ENCODE measurements at regions not wholly inside any gene's neighbourhood (a gene's known extent, or its start where the extent isn't known, plus 50 kb on each side); places are given as distances from the start of the nearest gene placed in this dataset.
A peak's percentile ranks its signal among the peaks of the same experiment; 100 is the strongest.

GRCh38 chr4:15362541-15362940, 65.3 kb upstream of the C1QTNF7 start:
- TF ChIP-seq CTCF (IDR thresholded peaks at IDR 0.05), result no peak
- Histone ChIP-seq H3K9me3 (no peaks in the 10 kb centered on the region), H3K27me3 (no peaks in the 10 kb centered on the region), H3K36me3 (no peaks in the 10 kb centered on the region), H3K27ac (no peak overlapping the region), H3K4me3 (no peak overlapping the region), H3K4me1 (peaks cover 0 to 9% (median 0%) of the 10 kb centered on the region in 9 donors)
- 72 to 73% methylated on average over 2 of the region's 2 CpGs for WGBS, 2 donors
- intact Hi-C loops (cut with DNase I), result no loop called here
- no peak for DNase-seq
- no peak for ATAC-seq

DNA sequence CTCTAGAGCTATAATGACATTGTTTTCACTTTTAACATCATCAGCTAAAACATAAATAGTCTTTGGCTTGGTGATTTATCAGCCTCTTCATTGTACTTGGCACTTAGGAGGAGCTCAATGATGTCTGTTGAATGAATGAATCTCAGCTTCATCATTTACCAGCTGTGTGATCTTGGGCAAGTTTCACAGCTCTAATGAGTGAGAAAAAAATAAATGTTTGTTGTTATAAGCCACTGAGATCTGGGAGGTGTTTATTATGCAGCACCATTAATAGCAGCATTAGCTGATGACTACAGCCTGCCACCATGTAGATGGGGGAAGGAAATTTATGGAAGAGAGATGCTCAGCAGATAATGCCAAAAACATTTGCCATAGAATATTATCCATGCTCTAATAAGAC, 63.6 kb upstream of the C1QTNF7 start:
- ATAC-seq (no peak), DNase-seq (no peak)
- no peaks in the 10 kb centered on the region for H3K36me3 ChIP-seq
- no peaks in the 10 kb centered on the region for H3K27me3 ChIP-seq
- no peak for TF ChIP-seq CTCF (IDR thresholded peaks at IDR 0.05)
- peaks cover 0 to 9% (median 0%) of the 10 kb centered on the region in 9 donors for H3K4me1 ChIP-seq
- H3K9me3 ChIP-seq, result no peaks in the 10 kb centered on the region
- intact Hi-C loops (cut with DNase I), result no loop called here
- H3K4me3 ChIP-seq, result no peak overlapping the region
- H3K27ac ChIP-seq, result no peak overlapping the region

GRCh38 chr4:15365641-15366040, 62.2 kb upstream of the C1QTNF7 start:
- H3K27ac ChIP-seq, result peak overlapping the region in 1 of 10 donors; percentile 47
- H3K4me1 ChIP-seq, result peaks cover 0 to 9% (median 0%) of the 10 kb centered on the region in 9 donors
- H3K36me3 ChIP-seq, result no peaks in the 10 kb centered on the region
- no peaks in the 10 kb centered on the region for H3K27me3 ChIP-seq
- intact Hi-C loops (cut with DNase I), result no loop called here
- 8 to 9% methylated on average over 1 of the region's 1 CpG for WGBS, 2 donors
- no peaks in the 10 kb centered on the region for H3K9me3 ChIP-seq
- no peak overlapping the region for H3K4me3 ChIP-seq
- DNase-seq (no peak), ATAC-seq (no peak)
- no peak for TF ChIP-seq CTCF (IDR thresholded peaks at IDR 0.05)

- WGBS, 2 donors, result 46 to 54% methylated on average over 1 of the region's 1 CpG
- intact Hi-C loops (cut with DNase I), result no loop called here
Observed at GRCh38 chr4:15366721-15367120, 61.1 kb upstream of the C1QTNF7 start.

More at GRCh38 chr4:15366721-15367120, 61.1 kb upstream of the C1QTNF7 start:
- Histone ChIP-seq H3K27ac (peak overlapping the region in 4 of 10 donors; percentile 16 to 47 (median 30)), H3K4me1 (peaks cover 0 to 9% (median 0%) of the 10 kb centered on the region in 9 donors), H3K36me3 (no peaks in the 10 kb centered on the region), H3K9me3 (no peaks in the 10 kb centered on the region), H3K4me3 (no peak overlapping the region), H3K27me3 (no peaks in the 10 kb centered on the region)
- TF ChIP-seq CTCF (IDR thresholded peaks at IDR 0.05), result no peak
- DNase-seq (no peak), ATAC-seq (no peak)
